Ovary (tissue), 3 donors: ENCODE measurements at regions not wholly inside any gene's neighbourhood (a gene's known extent, or its start where the extent isn't known, plus 50 kb on each side); places are given as distances from the start of the nearest gene placed in this dataset.

Experiments used
- CTCF ChIP-seq, 3 donors: fragments of 450-650 bp in 2 of 3; fragments of 200-600 bp in 1 of 3; IDR thresholded peaks; one replicate each; pipeline versions ENCODE4 v1.5.1 to v1.8.0; 2016 to 2022; ENCODE audit warnings: antibody characterized with exemption in 3 of 3, mild to moderate bottlenecking in 1 of 3
- EP300 ChIP-seq: sonication (generic); formaldehyde crosslinking; IDR thresholded peaks from one replicate; pipeline ENCODE4 v1.6.1; 2017; ENCODE audit warnings: antibody characterized with exemption
- POLR2A ChIP-seq: fragments of 450-650 bp; IDR thresholded peaks from one replicate; pipeline ENCODE4 v1.6.1; 2017; ENCODE audit warnings: antibody characterized with exemption, mild to moderate bottlenecking, moderate library complexity
- donor health status: DM: no; HTN: no; CAD: no.

- TF ChIP-seq CTCF (IDR thresholded peaks at IDR 0.05): no peak
- TF ChIP-seq POLR2A: no peak
- no peak for TF ChIP-seq EP300
Observed at GRCh38 chr6:167665698-167666330, 160.9 kb upstream of the AFDN start.
